Activated CD8-positive, alpha-beta T cell treated with anti-CD3 and anti-CD28 coated beads for 36 hours (primary cell): ENCODE measurements at regions not wholly inside any gene's neighbourhood (a gene's known extent, or its start where the extent isn't known, plus 50 kb on each side); places are given as distances from the start of the nearest gene placed in this dataset.

ENCODE experiments used
- ATAC-seq: fragments of 200-7000 bp; cut with Tn5 transposase; one replicate; pipeline ENCODE4 v1.10.0; 2021; ENCODE audit warnings: mild to moderate bottlenecking, moderate library complexity
- CTCF ChIA-PET: fragments of 350-600 bp; sonication (Branson Sonifier 250); formaldehyde crosslinking; loops from one replicate; lab custom pipeline; 2021; ENCODE audit warnings: antibody characterized with exemption; lab: Charles Lee
- POLR2A ChIA-PET: fragments of 350-600 bp; sonication (Branson Sonifier 250); formaldehyde crosslinking; loops from one replicate; lab custom pipeline; 2021; ENCODE audit warnings: antibody characterized with exemption; lab: Charles Lee
- DNase-seq: peaks from one replicate; pipeline ENCODE4 v3.0.0-alpha.2; 2020
- H3K27ac Mint-ChIP-seq: one replicate; pipeline ENCODE4 v1.8.0; 2021; ENCODE audit warnings: mild to moderate bottlenecking, mixed read lengths
- H3K27me3 Mint-ChIP-seq: one replicate; pipeline ENCODE4 v1.8.0; 2021; ENCODE audit warnings: mixed read lengths
- H3K36me3 Mint-ChIP-seq: one replicate; pipeline ENCODE4 v1.8.0; 2021; ENCODE audit warnings: low read depth, mixed read lengths
- H3K4me1 Mint-ChIP-seq: one replicate; pipeline ENCODE4 v1.8.0; 2021; ENCODE audit warnings: low read depth, mixed read lengths
- H3K4me3 Mint-ChIP-seq: one replicate; pipeline ENCODE4 v1.8.0; 2021; ENCODE audit warnings: mild to moderate bottlenecking, moderate library complexity, mixed read lengths
- H3K9me3 Mint-ChIP-seq: one replicate; pipeline ENCODE4 v1.8.0; 2021; ENCODE audit warnings: mixed read lengths
- intact Hi-C: fragments of 100-400 bp; cut with micrococcal nuclease; formaldehyde crosslinking; loops from one replicate; pipeline ENCODE4 v1.10.0; 2022
- TF ChIP-seq, protein P1 (sequence below): fragments of 200-600 bp; IDR thresholded peaks from one replicate; pipeline ENCODE4 v1.8.0; 2022; ENCODE audit warnings: antibody characterized with exemption, mild to moderate bottlenecking

GRCh38 chr19:23519031-23519430, 123.8 kb upstream of the ZNF91 start:
- intact Hi-C loops = no loop called here
- Mint-ChIP-seq H3K27ac (no peak overlapping the region), H3K36me3 (no peaks in the 10 kb centered on the region), H3K27me3 (no peaks in the 10 kb centered on the region), H3K4me1 (no peaks in the 10 kb centered on the region), H3K9me3 (peaks cover 2% of the 10 kb centered on the region), H3K4me3 (no peak overlapping the region)
- DNase-seq (no peak), ATAC-seq (no peak)
- ChIA-PET CTCF (no interaction called here), POLR2A (no interaction called here)
- TF ChIP-seq, protein P1, sequence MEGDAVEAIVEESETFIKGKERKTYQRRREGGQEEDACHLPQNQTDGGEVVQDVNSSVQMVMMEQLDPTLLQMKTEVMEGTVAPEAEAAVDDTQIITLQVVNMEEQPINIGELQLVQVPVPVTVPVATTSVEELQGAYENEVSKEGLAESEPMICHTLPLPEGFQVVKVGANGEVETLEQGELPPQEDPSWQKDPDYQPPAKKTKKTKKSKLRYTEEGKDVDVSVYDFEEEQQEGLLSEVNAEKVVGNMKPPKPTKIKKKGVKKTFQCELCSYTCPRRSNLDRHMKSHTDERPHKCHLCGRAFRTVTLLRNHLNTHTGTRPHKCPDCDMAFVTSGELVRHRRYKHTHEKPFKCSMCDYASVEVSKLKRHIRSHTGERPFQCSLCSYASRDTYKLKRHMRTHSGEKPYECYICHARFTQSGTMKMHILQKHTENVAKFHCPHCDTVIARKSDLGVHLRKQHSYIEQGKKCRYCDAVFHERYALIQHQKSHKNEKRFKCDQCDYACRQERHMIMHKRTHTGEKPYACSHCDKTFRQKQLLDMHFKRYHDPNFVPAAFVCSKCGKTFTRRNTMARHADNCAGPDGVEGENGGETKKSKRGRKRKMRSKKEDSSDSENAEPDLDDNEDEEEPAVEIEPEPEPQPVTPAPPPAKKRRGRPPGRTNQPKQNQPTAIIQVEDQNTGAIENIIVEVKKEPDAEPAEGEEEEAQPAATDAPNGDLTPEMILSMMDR = no peak

DNA sequence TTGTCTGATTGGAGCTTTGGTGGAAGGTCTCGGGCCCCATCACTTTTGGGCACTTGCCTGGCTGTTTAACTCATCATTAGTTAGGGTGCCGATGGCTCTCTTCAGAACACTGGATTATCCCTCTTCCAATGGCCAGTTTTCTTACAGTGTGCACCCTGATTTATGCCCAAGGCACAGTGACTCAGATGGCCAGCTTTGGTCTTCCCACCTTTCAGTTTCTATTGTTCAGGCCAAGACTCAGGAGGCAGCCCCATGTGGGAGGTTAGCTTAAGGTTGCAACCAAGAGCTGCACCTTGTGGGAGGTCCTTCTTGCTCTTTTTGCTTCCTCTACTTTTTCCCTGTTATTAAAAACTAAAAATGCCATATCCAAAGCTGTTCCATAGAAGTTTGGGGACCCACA, 121.0 kb upstream of the ZNF91 start:
- no peaks in the 10 kb centered on the region for H3K27me3 Mint-ChIP-seq
- CTCF ChIA-PET = no interaction called here
- TF ChIP-seq, protein P1 = no peak

GRCh38 chr19:23515551-23515950, 120.3 kb upstream of the ZNF91 start:
- Mint-ChIP-seq H3K4me1 (no peaks in the 10 kb centered on the region), H3K36me3 (no peaks in the 10 kb centered on the region), H3K27me3 (no peaks in the 10 kb centered on the region), H3K27ac (no peak overlapping the region), H3K4me3 (no peak overlapping the region), H3K9me3 (peaks cover 3% of the 10 kb centered on the region)
- intact Hi-C loops = no loop called here
- DNase-seq (no peak), ATAC-seq (no peak)
- ChIA-PET CTCF (no interaction called here), POLR2A (no interaction called here)
- TF ChIP-seq, protein P1 = no peak

More for the DNA sequence above, 121.0 kb upstream of the ZNF91 start:
- POLR2A ChIA-PET = no interaction called here
- no peak overlapping the region for H3K27ac Mint-ChIP-seq
- peaks cover under 1% of the 10 kb centered on the region for H3K9me3 Mint-ChIP-seq
- intact Hi-C loops = no loop called here
- no peaks in the 10 kb centered on the region for H3K4me1 Mint-ChIP-seq
- ATAC-seq = no peak
- no peaks in the 10 kb centered on the region for H3K36me3 Mint-ChIP-seq
- no peak for DNase-seq
- no peak overlapping the region for H3K4me3 Mint-ChIP-seq

DNA sequence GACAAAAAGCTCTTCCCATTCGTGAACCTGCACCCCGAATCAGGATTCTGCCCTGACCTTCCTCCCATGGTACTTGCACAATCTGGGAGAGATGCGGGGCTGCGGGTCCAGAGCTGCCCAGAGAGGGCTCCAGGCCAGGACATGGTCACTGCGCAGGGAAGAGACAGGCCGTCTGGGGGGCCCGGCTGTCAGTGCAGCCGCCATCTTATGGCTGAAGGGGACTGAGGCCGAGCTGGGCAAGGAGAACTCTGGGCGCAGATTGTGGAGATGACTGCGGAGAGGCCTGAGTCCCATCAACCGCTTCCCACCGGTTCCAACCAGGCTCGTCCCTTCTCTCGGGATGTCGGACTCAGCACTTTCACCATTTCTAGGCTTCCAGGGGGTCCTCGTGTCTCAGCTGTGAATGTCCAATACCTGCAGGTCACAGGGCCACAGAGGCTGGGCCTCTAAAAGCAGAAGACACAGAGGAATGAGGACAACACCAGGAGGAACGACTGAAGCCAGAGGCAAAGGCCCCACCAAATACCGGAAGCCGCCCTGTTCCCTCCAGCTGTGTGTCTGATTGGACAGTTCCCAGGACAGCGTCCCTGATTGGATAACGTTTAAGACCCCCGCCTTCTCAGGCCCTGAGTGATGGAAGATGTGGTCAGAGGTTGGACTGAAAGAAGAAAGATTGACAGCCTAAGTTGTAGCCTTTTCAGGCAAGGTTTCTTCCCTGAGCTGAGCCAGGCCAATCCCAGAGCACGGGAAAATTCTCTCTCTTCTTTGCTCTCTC, 117.1 kb upstream of the ZNF91 start:
- DNase-seq (no peak), ATAC-seq (no peak)
- ChIA-PET CTCF (no interaction called here), POLR2A (no interaction called here)
- Mint-ChIP-seq H3K36me3 (no peaks in the 10 kb centered on the region), H3K27me3 (no peaks in the 10 kb centered on the region), H3K9me3 (peaks cover 3% of the 10 kb centered on the region), H3K4me3 (no peak overlapping the region), H3K27ac (no peak overlapping the region), H3K4me1 (no peaks in the 10 kb centered on the region)
- intact Hi-C loops = no loop called here
- TF ChIP-seq, protein P1 = no peak

DNA sequence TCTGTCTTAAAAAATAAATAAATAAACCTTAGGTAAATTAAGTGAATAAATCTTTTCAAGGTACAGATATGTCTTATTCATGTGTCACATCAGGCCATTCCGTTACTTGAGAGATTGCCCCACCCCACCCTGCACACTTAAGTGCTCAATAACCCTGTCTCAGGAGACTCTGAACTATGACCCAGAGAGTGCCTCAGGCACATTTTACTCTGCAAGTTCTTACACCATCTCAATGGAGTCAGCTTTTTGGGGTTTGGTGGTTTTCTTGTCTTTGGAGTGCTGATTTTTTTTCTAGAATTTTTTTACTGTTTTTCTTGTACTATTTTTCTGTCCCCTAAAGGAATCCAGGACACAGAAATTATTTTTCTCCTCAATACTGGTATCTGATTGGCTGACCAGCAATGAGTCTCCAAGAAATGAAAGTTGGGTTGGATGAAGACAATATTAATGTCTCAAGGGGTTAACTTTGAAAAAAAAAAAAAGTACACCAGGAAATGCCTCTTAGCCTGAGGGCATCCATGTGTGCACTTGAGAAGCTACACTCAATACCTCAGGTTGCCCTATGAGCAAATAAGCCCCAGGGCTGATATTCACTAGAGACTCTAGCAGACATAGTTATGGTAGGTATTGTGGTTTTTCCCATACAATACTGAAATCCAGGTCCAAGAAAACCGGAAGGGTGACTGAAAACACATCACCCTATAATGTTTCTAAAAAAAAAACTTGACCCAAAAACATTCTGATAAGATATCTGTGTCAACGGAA, 114.6 kb upstream of the ZNF91 start:
- ChIA-PET CTCF (no interaction called here), POLR2A (no interaction called here)
- Mint-ChIP-seq H3K27ac (no peak overlapping the region), H3K36me3 (no peaks in the 10 kb centered on the region), H3K4me3 (no peak overlapping the region), H3K9me3 (peaks cover 3% of the 10 kb centered on the region), H3K27me3 (no peaks in the 10 kb centered on the region), H3K4me1 (no peaks in the 10 kb centered on the region)
- TF ChIP-seq, protein P1 = no peak
- no peak for DNase-seq
- intact Hi-C loops = no loop called here
- no peak for ATAC-seq
